NOMO-1 treated with dmso at 0.1 percent for 144 hours (cell line): ENCODE measurements at regions not wholly inside any gene's neighbourhood (a gene's known extent, or its start where the extent isn't known, plus 50 kb on each side); places are given as distances from the start of the nearest gene placed in this dataset.
"Not testable (repeated sequence)": the region's sequence is repeated elsewhere in the genome, so short reads cannot be mapped to it uniquely, and the experiment has no call there.

ENCODE experiments used
- DNase-seq: peaks from one replicate; lab custom pipeline; 2025; ENCODE audit not compliant: unreplicated experiment; lab: John Stamatoyannopoulos, UW

GRCh38 chr1:213767683-213768082 lies 220.1 kb upstream of the PROX1 start:
- no peak for DNase-seq

- DNase-seq, result no peak
These were observed 215.4 kb upstream of the PROX1 start for GRCh38 chr1:213772128-213773063.

GRCh38 chr1:213773975-213774374 lies 213.8 kb upstream of the PROX1 start:
- DNase-seq, result no peak

GRCh38 chr1:213776969-213777368 lies 210.8 kb upstream of the PROX1 start:
- DNase-seq, result no peak

GRCh38 chr1:213779228-213779627 lies 208.5 kb upstream of the PROX1 start:
- DNase-seq, result no peak

GRCh38 chr1:213782941-213783672 lies 204.7 kb upstream of the PROX1 start:
- no peak for DNase-seq

GRCh38 chr1:213783893-213784292 lies 203.9 kb upstream of the PROX1 start:
- DNase-seq, result peak; percentile 32

GRCh38 chr1:213786683-213787082 lies 201.1 kb upstream of the PROX1 start:
- no peak for DNase-seq

GRCh38 chr1:213790565-213790964 lies 197.2 kb upstream of the PROX1 start:
- peak; percentile 0 for DNase-seq

- DNase-seq, result no peak
These were observed 194.2 kb upstream of the PROX1 start for GRCh38 chr1:213793482-213794067.

- no peak for DNase-seq
These were observed 191.2 kb upstream of the PROX1 start for GRCh38 chr1:213796525-213796924.

- not testable (repeated sequence) for DNase-seq
These were observed 179.5 kb upstream of the PROX1 start for GRCh38 chr1:213808288-213808687.

- no peak for DNase-seq
These were observed 170.6 kb upstream of the PROX1 start for GRCh38 chr1:213817156-213817555.

GRCh38 chr1:213820362-213821149 lies 167.2 kb upstream of the PROX1 start:
- no peak for DNase-seq

GRCh38 chr1:213821175-213821942 lies 166.4 kb upstream of the PROX1 start:
- DNase-seq, result no peak

GRCh38 chr1:213821943-213822334 lies 165.8 kb upstream of the PROX1 start:
- no peak for DNase-seq

GRCh38 chr1:213826891-213827290 lies 160.9 kb upstream of the PROX1 start:
- no peak for DNase-seq

GRCh38 chr1:213828867-213829266 lies 158.9 kb upstream of the PROX1 start:
- DNase-seq, result no peak

GRCh38 chr1:213829780-213830179 lies 158.0 kb upstream of the PROX1 start:
- no peak for DNase-seq

- no peak for DNase-seq
These were observed 157.4 kb upstream of the PROX1 start for GRCh38 chr1:213830371-213830770.
